K562 (cell line): ENCODE measurements at regions not wholly inside any gene's neighbourhood (a gene's known extent, or its start where the extent isn't known, plus 50 kb on each side); places are given as distances from the start of the nearest gene placed in this dataset.

Experiments
- ARHGAP35 ChIP-seq: fragments of 450-650 bp; IDR thresholded peaks from 2 replicates; pipeline ENCODE4 v1.6.1; 2018; ENCODE audit not compliant: partially characterized antibody
- CBX5 ChIP-seq: IDR thresholded peaks from 2 replicates; pipeline ENCODE4 v1.6.1; 2014; ENCODE audit warnings: low read depth, borderline replicate concordance
- CC2D1A ChIP-seq: fragments of 450-650 bp; IDR thresholded peaks from 2 replicates; pipeline ENCODE4 v1.6.1; 2017; ENCODE audit warnings: mild to moderate bottlenecking
- CTCF ChIP-seq, 3 experiments: IDR thresholded peaks in 2 of 3; conservative IDR thresholded peaks in 1 of 3; 2 replicates each; pipeline ENCODE4 v1.5.1; 2011 to 2012; ENCODE audit warnings: low read length in 3 of 3, mild to moderate bottlenecking in 3 of 3, control low read depth in 2 of 3, improper control_type of control experiment in 1 of 3, inconsistent platforms in 1 of 3, low read depth in 1 of 3, mixed read lengths in 1 of 3, moderate library complexity in 1 of 3; ENCODE audit not compliant: insufficient read depth in 2 of 3
- ETS1 ChIP-seq: conservative IDR thresholded peaks from 2 replicates; pipeline ENCODE4 v1.6.1; 2011; ENCODE audit warnings: low read depth, mild to moderate bottlenecking, low read length; ENCODE audit not compliant: control insufficient read depth
- MAX ChIP-seq: sonication (generic); formaldehyde crosslinking; IDR thresholded peaks from 2 replicates; pipeline ENCODE4 v1.9.0; 2022; ENCODE audit warnings: mild to moderate bottlenecking, missing genetic modification reagents
- NR2F6 ChIP-seq: fragments of 450-650 bp; formaldehyde crosslinking; IDR thresholded peaks from 2 replicates; pipeline ENCODE4 v1.4.0; 2020; ENCODE audit warnings: mild to moderate bottlenecking
- PBX2 ChIP-seq, 2 experiments: IDR thresholded peaks in 1 of 2; conservative IDR thresholded peaks in 1 of 2; 2 replicates each; pipeline ENCODE4 v1.6.1; 2016; ENCODE audit warnings: low read depth in 2 of 2, mild to moderate bottlenecking in 1 of 2, missing compliant biosample characterization in 1 of 2, missing genetic modification characterization in 1 of 2, moderate library complexity in 1 of 2
- SRF ChIP-seq, 2 experiments: fragments of 250-450, 450-650 bp in 1 of 2; sonication (Bioruptor Pico) in 1 of 2; sonication (generic) in 1 of 2; formaldehyde crosslinking; IDR thresholded peaks; 2 replicates each; pipeline versions ENCODE4 v1.5.0 to v1.5.1; 2020 to 2022; ENCODE audit warnings: mild to moderate bottlenecking in 1 of 2, missing genetic modification reagents in 1 of 2
- ZNF717 ChIP-seq: fragments of 250-450 bp; sonication (Bioruptor Pico); IDR thresholded peaks from 2 replicates; pipeline ENCODE4 v1.5.0; 2021
- ZSCAN29 ChIP-seq: fragments of 450-650 bp; IDR thresholded peaks from 2 replicates; pipeline ENCODE4 v1.6.1; 2017

GRCh38 chr6:48671505-48671904 lies 560.5 kb upstream of the PTCHD4 start:
- TF ChIP-seq ARHGAP35 (no peak), ZNF717 (no peak), CBX5 (no peak), NR2F6 (CRISPR knock-in tag) (no peak), PBX2 (CRISPR knock-in tag; IDR thresholded peaks at IDR 0.05; ENCODE audit: low read depth) (no peak), PBX2 (tag; conservative IDR thresholded peaks at IDR 0.05; ENCODE audit: low read depth) (no peak), MAX (no peak), SRF (CRISPR knock-in tag; IDR thresholded peaks at IDR 0.05) (no peak), CC2D1A (no peak), ZSCAN29 (no peak), CTCF (IDR thresholded peaks at IDR 0.05 in 2 of 3, conservative IDR thresholded peaks at IDR 0.05 in 1 of 3; ENCODE audit: insufficient read depth in 2 of 3, low read depth in 1 of 3, low read length in 3 of 3) (no peak), ETS1 (no peak)
